Ovary (tissue), 3 donors: ENCODE measurements at regions not wholly inside any gene's neighbourhood (a gene's known extent, or its start where the extent isn't known, plus 50 kb on each side); places are given as distances from the start of the nearest gene placed in this dataset.

Experiments
- POLR2A ChIP-seq: fragments of 450-650 bp; IDR thresholded peaks from one replicate; pipeline ENCODE4 v1.6.1; 2017; ENCODE audit warnings: antibody characterized with exemption, mild to moderate bottlenecking, moderate library complexity
- TF ChIP-seq, protein P1 (sequence below), 3 donors: fragments of 450-650 bp in 2 of 3; fragments of 200-600 bp in 1 of 3; IDR thresholded peaks; one replicate each; pipeline versions ENCODE4 v1.5.1 to v1.8.0; 2016 to 2022; ENCODE audit warnings: antibody characterized with exemption in 3 of 3, mild to moderate bottlenecking in 1 of 3
- donor health status: DM: no; HTN: no; CAD: no.

DNA sequence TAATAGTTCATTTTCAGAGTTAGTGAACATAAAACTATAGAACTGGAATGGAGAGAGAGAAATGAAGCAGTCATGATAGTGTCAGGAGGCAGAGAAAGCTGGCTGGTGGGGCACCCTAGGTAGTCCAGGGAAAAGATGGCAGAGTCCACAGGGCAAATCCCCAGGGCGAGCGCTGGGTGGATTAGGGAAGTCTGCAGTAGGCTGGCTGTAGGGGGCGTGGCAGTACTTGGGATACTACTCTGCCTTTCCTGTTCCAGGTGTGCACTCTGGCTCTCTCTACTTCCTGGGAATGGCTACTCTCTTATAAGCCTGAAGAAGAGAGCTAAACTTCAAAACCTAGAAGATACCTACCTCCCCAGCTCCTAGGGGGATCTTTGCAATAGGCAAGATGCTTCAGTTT, 232.9 kb upstream of the SLC10A2 start:
- no peak for TF ChIP-seq POLR2A
- TF ChIP-seq, protein P1, sequence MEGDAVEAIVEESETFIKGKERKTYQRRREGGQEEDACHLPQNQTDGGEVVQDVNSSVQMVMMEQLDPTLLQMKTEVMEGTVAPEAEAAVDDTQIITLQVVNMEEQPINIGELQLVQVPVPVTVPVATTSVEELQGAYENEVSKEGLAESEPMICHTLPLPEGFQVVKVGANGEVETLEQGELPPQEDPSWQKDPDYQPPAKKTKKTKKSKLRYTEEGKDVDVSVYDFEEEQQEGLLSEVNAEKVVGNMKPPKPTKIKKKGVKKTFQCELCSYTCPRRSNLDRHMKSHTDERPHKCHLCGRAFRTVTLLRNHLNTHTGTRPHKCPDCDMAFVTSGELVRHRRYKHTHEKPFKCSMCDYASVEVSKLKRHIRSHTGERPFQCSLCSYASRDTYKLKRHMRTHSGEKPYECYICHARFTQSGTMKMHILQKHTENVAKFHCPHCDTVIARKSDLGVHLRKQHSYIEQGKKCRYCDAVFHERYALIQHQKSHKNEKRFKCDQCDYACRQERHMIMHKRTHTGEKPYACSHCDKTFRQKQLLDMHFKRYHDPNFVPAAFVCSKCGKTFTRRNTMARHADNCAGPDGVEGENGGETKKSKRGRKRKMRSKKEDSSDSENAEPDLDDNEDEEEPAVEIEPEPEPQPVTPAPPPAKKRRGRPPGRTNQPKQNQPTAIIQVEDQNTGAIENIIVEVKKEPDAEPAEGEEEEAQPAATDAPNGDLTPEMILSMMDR (IDR thresholded peaks at IDR 0.05), result no peak
